NT2/D1 (cell line): ENCODE measurements at regions not wholly inside any gene's neighbourhood (a gene's known extent, or its start where the extent isn't known, plus 50 kb on each side); places are given as distances from the start of the nearest gene placed in this dataset.

Experiments
- DNase-seq: peaks from one replicate; pipeline ENCODE4 v3.0.0-alpha.2; 2011; ENCODE audit warnings: low read depth, low spot score
- H3K27me3 ChIP-seq: 2 replicates; pipeline ENCODE4 v1.6.0; 2011; ENCODE audit warnings: mild to moderate bottlenecking; ENCODE audit not compliant: insufficient read length, insufficient read depth
- H3K36me3 ChIP-seq: 2 replicates; pipeline ENCODE4 v1.6.1; 2011; ENCODE audit warnings: mild to moderate bottlenecking, low read length, mixed read lengths; ENCODE audit not compliant: insufficient read depth, insufficient read length
- H3K4me1 ChIP-seq: 2 replicates; pipeline ENCODE4 v1.5.1; 2011; ENCODE audit not compliant: insufficient read depth, insufficient read length
- H3K4me3 ChIP-seq: 2 replicates; pipeline ENCODE4 v1.5.1; 2011; ENCODE audit warnings: low read depth; ENCODE audit not compliant: insufficient read length
- H3K9ac ChIP-seq: 2 replicates; pipeline ENCODE4 v1.6.0; 2011; ENCODE audit warnings: low read depth; ENCODE audit not compliant: insufficient read length
- H3K9me3 ChIP-seq: 2 replicates; pipeline ENCODE4 v1.5.1; 2011; ENCODE audit warnings: mild to moderate bottlenecking, low read length; ENCODE audit not compliant: insufficient read depth
- SUZ12 ChIP-seq: IDR thresholded peaks from 2 replicates; pipeline ENCODE4 v1.6.1; 2011; ENCODE audit not compliant: insufficient read length, insufficient read depth; ENCODE audit errors: extremely low read depth
- YY1 ChIP-seq: IDR thresholded peaks from 2 replicates; pipeline ENCODE4 v1.6.1; 2011; ENCODE audit not compliant: insufficient read length, insufficient read depth
- ZNF274 ChIP-seq: IDR thresholded peaks from 2 replicates; pipeline ENCODE4 v1.6.1; 2011; ENCODE audit warnings: mild to moderate bottlenecking, low read depth, low read length

DNA sequence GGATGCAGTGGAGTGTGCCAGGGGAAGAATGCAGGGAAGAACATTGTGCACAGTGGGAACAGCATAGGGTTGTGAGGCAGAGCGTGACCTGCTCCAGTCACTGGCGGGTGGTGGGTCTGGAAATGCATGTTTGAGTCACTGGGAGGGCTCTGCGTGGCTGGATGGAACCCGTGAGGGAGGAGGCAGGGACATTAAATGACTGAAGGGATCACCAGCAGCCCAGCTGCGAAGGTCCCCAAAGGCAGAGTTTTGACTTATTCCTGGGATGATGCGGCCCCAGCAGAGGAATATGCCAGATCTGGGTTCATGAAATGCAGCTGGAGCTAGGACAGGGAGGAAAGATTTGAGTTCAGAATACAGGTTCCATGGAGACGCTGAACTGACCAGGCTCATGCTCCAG lies 104.0 kb upstream of the FGF3 start:
- Histone ChIP-seq H3K9me3 (no peaks in the 10 kb centered on the region), H3K27me3 (peaks cover 29% of the 10 kb centered on the region)

DNA sequence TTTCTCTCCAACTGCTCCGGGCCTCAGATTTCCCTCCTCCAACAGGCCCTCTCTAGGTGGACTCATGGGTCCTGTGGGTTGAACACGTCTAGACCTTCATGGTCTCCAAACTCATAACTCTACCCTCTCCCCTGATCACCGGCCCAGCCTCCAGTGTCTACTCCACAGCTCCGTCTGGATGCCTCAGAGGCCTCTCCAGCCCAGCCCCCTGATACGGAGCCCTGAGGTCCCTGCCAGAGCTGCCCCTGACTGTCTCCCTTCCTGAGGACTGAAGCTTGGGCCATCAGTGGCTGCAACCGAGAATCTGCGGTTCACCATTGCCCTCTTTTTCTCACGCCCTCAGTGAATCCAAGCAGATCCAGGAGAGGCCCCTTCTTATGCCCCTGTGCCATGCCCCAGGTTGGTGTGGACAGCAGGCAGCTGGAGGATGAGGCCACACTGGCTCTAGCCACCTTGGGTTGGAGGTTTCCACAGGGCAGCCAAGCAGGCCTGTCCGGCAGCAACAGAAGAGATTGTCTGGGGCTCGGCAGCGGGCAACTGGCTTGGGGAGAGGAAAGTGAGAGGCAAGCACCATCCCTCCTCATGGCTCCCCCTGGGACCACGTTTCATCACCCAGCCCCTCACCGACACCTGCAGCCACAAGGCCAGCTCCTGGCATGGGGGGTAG lies 104.6 kb upstream of the FGF3 start:
- DNase-seq = no peak
- H3K9me3 ChIP-seq = no peaks in the 10 kb centered on the region
- H3K4me1 ChIP-seq = peaks cover 3% of the 10 kb centered on the region
- no peak overlapping the region for H3K9ac ChIP-seq
- TF ChIP-seq SUZ12 = no peak
- no peak overlapping the region for H3K4me3 ChIP-seq
- no peaks in the 10 kb centered on the region for H3K36me3 ChIP-seq
- H3K27me3 ChIP-seq = peaks cover 29% of the 10 kb centered on the region

More for the DNA sequence above, 104.0 kb upstream of the FGF3 start:
- H3K4me1 ChIP-seq = peaks cover 3% of the 10 kb centered on the region
- TF ChIP-seq SUZ12 = no peak
- TF ChIP-seq ZNF274 = no peak
- TF ChIP-seq YY1 = no peak
- no peak for DNase-seq
- no peak overlapping the region for H3K4me3 ChIP-seq
- no peak overlapping the region for H3K9ac ChIP-seq
- H3K36me3 ChIP-seq = no peaks in the 10 kb centered on the region

DNA sequence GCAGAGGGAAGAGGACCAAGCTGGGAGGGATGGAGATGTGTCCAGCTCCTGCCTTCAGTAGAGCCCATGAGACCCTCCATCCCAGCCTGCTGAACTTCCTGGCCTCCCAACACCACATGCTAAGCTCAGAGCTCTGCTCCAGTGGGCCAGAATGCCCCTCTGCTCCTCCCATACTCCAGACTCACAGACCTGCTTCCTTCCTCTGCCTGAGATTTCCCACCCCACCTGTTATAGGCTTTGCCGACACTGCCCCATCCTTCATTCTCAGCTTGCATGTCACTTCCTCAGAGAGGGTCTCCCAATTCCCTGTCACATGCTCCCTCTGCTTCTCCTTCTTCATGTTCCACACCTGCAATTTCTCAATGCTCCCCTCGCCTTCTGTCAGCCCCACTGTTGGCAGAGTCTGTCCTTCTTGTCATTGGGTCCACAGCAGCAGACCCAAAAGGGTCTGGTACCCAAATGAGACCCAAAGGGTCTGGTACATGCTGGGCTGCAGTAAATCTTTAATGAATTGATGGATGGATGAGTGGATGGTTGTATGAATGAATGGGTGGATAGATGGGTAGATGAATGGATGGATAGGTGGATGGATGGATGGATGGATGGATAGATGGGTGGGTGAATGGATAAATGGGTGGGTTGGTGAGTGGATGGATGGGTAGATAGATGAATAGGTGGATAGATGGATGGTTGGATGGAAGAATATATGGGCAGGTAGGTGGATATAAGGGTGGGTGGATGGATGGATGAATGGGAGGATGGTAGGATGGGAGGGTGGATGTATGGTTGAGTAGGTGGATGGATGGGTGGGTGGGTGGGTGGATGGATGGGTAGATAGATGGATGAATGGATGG lies 105.3 kb upstream of the FGF3 start:
- no peak overlapping the region for H3K9ac ChIP-seq
- peaks cover 3% of the 10 kb centered on the region for H3K4me1 ChIP-seq
- no peak overlapping the region for H3K4me3 ChIP-seq
- peaks cover 32% of the 10 kb centered on the region for H3K27me3 ChIP-seq
- TF ChIP-seq YY1 = no peak
- no peaks in the 10 kb centered on the region for H3K9me3 ChIP-seq
- DNase-seq = no peak
- H3K36me3 ChIP-seq = no peaks in the 10 kb centered on the region

DNA sequence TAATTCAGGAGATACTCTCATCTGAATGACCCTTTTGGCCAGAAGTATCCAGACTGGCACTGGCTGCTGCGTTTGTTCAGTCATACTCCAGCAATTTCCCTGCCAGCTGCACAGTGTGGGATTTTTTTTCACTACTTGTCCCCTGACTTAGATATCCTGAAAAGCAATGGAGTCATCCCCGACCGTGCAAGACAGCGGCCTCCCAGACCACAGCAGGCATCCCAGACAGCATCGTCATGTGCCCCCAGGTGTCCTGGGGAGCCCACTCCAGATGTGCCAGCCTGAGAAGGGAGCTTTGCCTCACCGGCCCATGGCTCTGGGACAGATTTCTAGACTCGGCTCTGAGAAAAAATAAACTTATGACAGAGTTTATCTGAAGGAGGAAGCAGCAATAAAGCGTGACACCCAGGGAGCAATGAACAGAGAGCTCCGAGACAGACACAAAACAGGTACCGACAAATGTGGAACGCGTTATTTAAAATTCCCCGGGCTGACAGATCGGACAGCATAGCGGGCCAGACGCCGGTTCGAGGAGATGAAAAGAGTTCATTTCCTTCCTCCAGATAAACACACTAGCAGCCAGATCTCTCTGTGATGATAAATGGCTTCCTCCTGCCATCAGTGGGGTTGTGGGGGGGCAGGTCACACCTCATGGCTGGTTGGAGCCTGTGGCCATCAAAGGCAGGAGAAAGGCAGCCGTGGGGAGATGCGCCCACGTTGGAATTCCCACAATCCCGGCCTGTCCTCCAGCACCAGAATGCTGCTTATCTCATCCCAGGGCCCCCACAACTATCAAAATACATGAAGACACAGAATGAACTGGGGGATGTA lies 106.4 kb upstream of the FGF3 start:
- Histone ChIP-seq H3K4me1 (peaks cover 3% of the 10 kb centered on the region), H3K36me3 (no peaks in the 10 kb centered on the region), H3K4me3 (no peak overlapping the region), H3K9me3 (no peaks in the 10 kb centered on the region), H3K9ac (no peak overlapping the region), H3K27me3 (peaks cover 39% of the 10 kb centered on the region)
- no peak for TF ChIP-seq ZNF274
- no peak for DNase-seq

DNA sequence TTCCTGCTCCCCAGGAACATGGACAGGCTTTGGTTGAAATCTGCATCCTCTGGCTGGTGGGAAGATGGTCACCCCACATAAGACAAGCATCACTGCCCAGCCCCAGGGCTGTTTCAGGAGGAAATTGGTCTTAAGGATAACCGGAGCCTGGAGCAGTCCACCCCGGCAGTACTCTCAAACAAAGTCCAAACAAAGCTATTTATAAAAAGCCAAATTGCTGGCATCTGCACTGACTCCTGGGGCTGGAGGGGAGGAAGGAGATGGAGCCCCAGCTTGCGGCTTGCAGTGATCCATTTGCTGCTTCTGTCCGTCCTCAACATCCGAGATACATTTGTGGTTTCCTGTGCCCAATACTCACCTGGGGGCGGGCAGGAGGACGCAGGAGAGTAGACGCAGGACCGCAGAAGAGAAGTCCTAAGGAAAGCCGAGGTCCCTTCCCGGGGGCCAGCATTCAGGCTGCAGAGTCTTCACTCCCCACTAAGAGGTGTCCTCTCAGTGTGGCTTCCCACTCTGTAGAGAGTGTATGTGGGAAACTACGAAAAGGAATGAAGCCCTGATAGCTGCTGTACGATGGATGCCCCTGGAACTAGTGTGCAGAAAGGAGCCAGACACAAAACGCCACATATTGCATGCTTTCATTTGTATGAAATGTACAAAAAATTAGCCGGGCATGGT lies 107.3 kb upstream of the FGF3 start:
- no peak for TF ChIP-seq YY1
- H3K27me3 ChIP-seq = peaks cover 49% of the 10 kb centered on the region
- no peak for DNase-seq

DNA sequence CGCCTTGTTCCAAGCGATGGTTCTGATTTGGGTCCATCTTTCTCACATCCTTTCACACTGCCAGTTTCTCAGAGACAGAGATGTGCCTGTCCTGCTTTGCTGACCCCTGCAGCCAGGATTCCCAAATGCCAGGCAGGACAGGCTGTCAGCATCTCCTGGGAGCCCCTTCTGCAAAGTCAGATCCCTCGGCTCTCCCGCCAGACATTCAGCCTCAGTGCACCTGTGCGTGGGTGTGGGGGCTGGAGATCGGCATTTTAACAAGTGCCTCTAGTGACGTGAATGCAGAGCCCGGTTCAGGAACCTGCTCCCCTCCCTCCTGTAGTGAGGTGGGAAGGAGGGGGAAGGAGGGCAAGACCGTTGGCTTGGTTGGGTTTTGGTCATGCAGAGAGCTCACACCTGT lies 108.9 kb upstream of the FGF3 start:
- H3K9me3 ChIP-seq = no peaks in the 10 kb centered on the region
- H3K4me3 ChIP-seq = no peak overlapping the region
- no peaks in the 10 kb centered on the region for H3K4me1 ChIP-seq
- no peak overlapping the region for H3K9ac ChIP-seq
- peaks cover 53% of the 10 kb centered on the region for H3K27me3 ChIP-seq
- no peak for TF ChIP-seq SUZ12
- no peak for TF ChIP-seq ZNF274
- TF ChIP-seq YY1 = no peak
- DNase-seq = no peak
- H3K36me3 ChIP-seq = no peaks in the 10 kb centered on the region

More for the DNA sequence above, 107.3 kb upstream of the FGF3 start:
- H3K36me3 ChIP-seq = no peaks in the 10 kb centered on the region
- H3K4me1 ChIP-seq = peaks cover 3% of the 10 kb centered on the region
- no peak overlapping the region for H3K4me3 ChIP-seq
- no peaks in the 10 kb centered on the region for H3K9me3 ChIP-seq
- no peak overlapping the region for H3K9ac ChIP-seq

DNA sequence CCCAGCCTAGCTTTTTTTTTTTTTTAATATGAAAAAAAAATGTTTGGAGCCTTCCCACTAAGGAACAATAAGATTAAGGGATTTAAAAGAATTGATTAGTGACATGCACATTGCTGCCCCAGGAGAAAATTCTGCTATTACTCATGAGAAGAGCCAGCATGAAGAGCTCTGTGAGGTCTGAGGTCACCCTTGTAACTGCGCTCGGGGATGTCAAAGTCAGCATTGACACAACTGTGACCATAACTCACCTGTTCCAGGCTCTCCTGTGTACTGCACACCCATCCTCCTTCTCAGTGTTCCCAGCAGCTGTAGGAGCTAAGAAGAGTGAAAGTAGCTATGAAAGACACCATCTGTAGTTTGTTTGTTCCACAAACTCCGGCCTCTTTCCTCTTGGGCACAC lies 109.8 kb upstream of the FGF3 start:
- Histone ChIP-seq H3K4me1 (no peaks in the 10 kb centered on the region), H3K27me3 (peaks cover 58% of the 10 kb centered on the region), H3K9me3 (no peaks in the 10 kb centered on the region), H3K4me3 (no peak overlapping the region), H3K36me3 (no peaks in the 10 kb centered on the region), H3K9ac (no peak overlapping the region)
- no peak for DNase-seq
- TF ChIP-seq SUZ12 (no peak), ZNF274 (no peak), YY1 (no peak)
